ENCODE measurements at regions not wholly inside any gene's neighbourhood (a gene's known extent, or its start where the extent isn't known, plus 50 kb on each side); places are given as distances from the start of the nearest gene placed in this dataset.
"Not testable (repeated sequence)": the region's sequence is repeated elsewhere in the genome, so short reads cannot be mapped to it uniquely, and the experiment has no call there.

- DNase-seq (ENCODE audit: insufficient read length, low spot score) (no peak), FAIRE-seq (no peak)
Observed at GRCh38 chr6:126945812-126946360, 172.6 kb upstream of the RSPO3 start.

- FAIRE-seq (no peak), DNase-seq (ENCODE audit: insufficient read length, low spot score) (no peak)
Observed at GRCh38 chr6:126947070-126947469, 171.4 kb upstream of the RSPO3 start.

- no peak for DNase-seq (ENCODE audit: insufficient read length, low spot score)
- no peak for FAIRE-seq
Observed at GRCh38 chr6:126949786-126950185, 168.7 kb upstream of the RSPO3 start.

- FAIRE-seq (no peak), DNase-seq (ENCODE audit: insufficient read length, low spot score) (no peak)
Observed at GRCh38 chr6:126955621-126956020, 162.8 kb upstream of the RSPO3 start.

GRCh38 chr6:126957721-126958120 is 160.8 kb upstream of the RSPO3 start:
- FAIRE-seq (no peak), DNase-seq (ENCODE audit: insufficient read length, low spot score) (no peak)

GRCh38 chr6:126959765-126960164 is 158.7 kb upstream of the RSPO3 start:
- no peak for FAIRE-seq

GRCh38 chr6:126963077-126963809 is 155.2 kb upstream of the RSPO3 start:
- no peak for DNase-seq (ENCODE audit: insufficient read length, low spot score)
- FAIRE-seq, result no peak

More at GRCh38 chr6:126959765-126960164, 158.7 kb upstream of the RSPO3 start:
- DNase-seq (ENCODE audit: insufficient read length, low spot score), result no peak

GRCh38 chr6:126967296-126968005 is 151.0 kb upstream of the RSPO3 start:
- DNase-seq (ENCODE audit: insufficient read length, low spot score) (no peak), FAIRE-seq (no peak)

- FAIRE-seq (no peak), DNase-seq (ENCODE audit: insufficient read length, low spot score) (no peak)
Observed at GRCh38 chr6:126976253-126976797, 142.1 kb upstream of the RSPO3 start.

- no peak for DNase-seq (ENCODE audit: insufficient read length, low spot score)
- no peak for FAIRE-seq
Observed at GRCh38 chr6:126983779-126984178, 134.7 kb upstream of the RSPO3 start.

- not testable (repeated sequence) for FAIRE-seq
Observed at GRCh38 chr6:126988125-126988524, 130.3 kb upstream of the RSPO3 start.

GRCh38 chr6:127000631-127001030 is 117.8 kb upstream of the RSPO3 start:
- no peak for FAIRE-seq
- no peak for DNase-seq (ENCODE audit: insufficient read length, low spot score)

More at GRCh38 chr6:126988125-126988524, 130.3 kb upstream of the RSPO3 start:
- not testable (repeated sequence) for DNase-seq (ENCODE audit: insufficient read length, low spot score)

- DNase-seq (ENCODE audit: insufficient read length, low spot score) (no peak), FAIRE-seq (no peak)
Observed at GRCh38 chr6:127013865-127014264, 104.6 kb upstream of the RSPO3 start.

- FAIRE-seq (no peak), DNase-seq (ENCODE audit: insufficient read length, low spot score) (no peak)
Observed at GRCh38 chr6:127015858-127016257, 102.6 kb upstream of the RSPO3 start.

- FAIRE-seq, result no peak
Observed at GRCh38 chr6:127019828-127020227, 98.6 kb upstream of the RSPO3 start.

GRCh38 chr6:127022302-127022701 is 96.2 kb upstream of the RSPO3 start:
- DNase-seq (ENCODE audit: insufficient read length, low spot score), result no peak
- FAIRE-seq, result no peak

More at GRCh38 chr6:127019828-127020227, 98.6 kb upstream of the RSPO3 start:
- no peak for DNase-seq (ENCODE audit: insufficient read length, low spot score)

GRCh38 chr6:127023001-127023778 is 95.3 kb upstream of the RSPO3 start:
- no peak for FAIRE-seq
- no peak for DNase-seq (ENCODE audit: insufficient read length, low spot score)

- FAIRE-seq (no peak), DNase-seq (ENCODE audit: insufficient read length, low spot score) (no peak)
Observed at GRCh38 chr6:127026247-127026646, 92.2 kb upstream of the RSPO3 start.

- FAIRE-seq (no peak), DNase-seq (ENCODE audit: insufficient read length, low spot score) (no peak)
Observed at GRCh38 chr6:127030111-127030510, 88.4 kb upstream of the RSPO3 start.

GRCh38 chr6:127030836-127031235 is 87.6 kb upstream of the RSPO3 start:
- FAIRE-seq (no peak), DNase-seq (ENCODE audit: insufficient read length, low spot score) (no peak)

- no peak for DNase-seq (ENCODE audit: insufficient read length, low spot score)
- no peak for FAIRE-seq
Observed at GRCh38 chr6:127031511-127031910, 87.0 kb upstream of the RSPO3 start.
